ENCODE measurements at regions not wholly inside any gene's neighbourhood (a gene's known extent, or its start where the extent isn't known, plus 50 kb on each side); places are given as distances from the start of the nearest gene placed in this dataset.

GRCh38 chr13:63540061-63540460, 2124.4 kb upstream of the PCDH20 start:
- Histone ChIP-seq H3K4me1 (ENCODE audit: control insufficient read depth, insufficient read depth, low read length) (no peaks in the 10 kb centered on the region), H3K4me2 (ENCODE audit: low read length) (no peak overlapping the region), H3K36me3 (ENCODE audit: insufficient read depth, low read length) (no peaks in the 10 kb centered on the region), H3K9me3 (replicated peaks; ENCODE audit: low read length) (no peaks in the 10 kb centered on the region), H3K4me3 (ENCODE audit: low read length) (no peak overlapping the region), H3K27me3 (ENCODE audit: control insufficient read depth, insufficient read depth, low read length) (no peaks in the 10 kb centered on the region), H3K9ac (ENCODE audit: low read depth, low read length) (no peak overlapping the region)

- no peak overlapping the region for H3K9ac ChIP-seq (ENCODE audit: low read depth, low read length)
- no peaks in the 10 kb centered on the region for H3K4me1 ChIP-seq (ENCODE audit: control insufficient read depth, insufficient read depth, low read length)
- H3K9me3 ChIP-seq (replicated peaks; ENCODE audit: low read length): no peaks in the 10 kb centered on the region
- no peaks in the 10 kb centered on the region for H3K27me3 ChIP-seq (ENCODE audit: control insufficient read depth, insufficient read depth, low read length)
- no peak overlapping the region for H3K4me3 ChIP-seq (ENCODE audit: low read length)
- no peak overlapping the region for H3K4me2 ChIP-seq (ENCODE audit: low read length)
- H3K36me3 ChIP-seq (ENCODE audit: insufficient read depth, low read length): no peaks in the 10 kb centered on the region
Observed at GRCh38 chr13:63517371-63517770, 2101.7 kb upstream of the PCDH20 start.

DNA sequence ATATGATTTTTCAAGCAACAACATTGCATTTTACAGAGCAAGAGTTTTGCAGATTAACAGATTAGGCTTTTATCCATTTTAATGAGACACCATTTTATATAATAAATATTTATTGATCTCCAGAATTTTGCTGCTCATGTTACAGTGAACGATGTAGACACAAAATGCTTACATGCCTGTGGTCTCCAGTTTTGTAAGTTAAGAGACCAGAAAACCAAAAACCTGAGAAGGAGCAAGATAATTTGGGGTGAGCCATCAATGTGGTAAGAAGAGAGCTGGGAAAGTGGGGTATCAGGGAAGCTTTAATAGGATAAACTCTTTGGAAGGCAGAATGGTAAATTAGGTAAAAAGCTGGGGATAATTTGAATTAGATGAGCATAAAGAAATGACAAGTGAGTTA, 2100.5 kb upstream of the PCDH20 start:
- H3K9ac ChIP-seq (ENCODE audit: low read depth, low read length): no peak overlapping the region
- no peak overlapping the region for H3K4me2 ChIP-seq (ENCODE audit: low read length)
- H3K4me3 ChIP-seq (ENCODE audit: low read length): no peak overlapping the region
- no peaks in the 10 kb centered on the region for H3K9me3 ChIP-seq (replicated peaks; ENCODE audit: low read length)
- H3K27me3 ChIP-seq (ENCODE audit: control insufficient read depth, insufficient read depth, low read length): no peaks in the 10 kb centered on the region
- no peaks in the 10 kb centered on the region for H3K36me3 ChIP-seq (ENCODE audit: insufficient read depth, low read length)
- no peaks in the 10 kb centered on the region for H3K4me1 ChIP-seq (ENCODE audit: control insufficient read depth, insufficient read depth, low read length)

DNA sequence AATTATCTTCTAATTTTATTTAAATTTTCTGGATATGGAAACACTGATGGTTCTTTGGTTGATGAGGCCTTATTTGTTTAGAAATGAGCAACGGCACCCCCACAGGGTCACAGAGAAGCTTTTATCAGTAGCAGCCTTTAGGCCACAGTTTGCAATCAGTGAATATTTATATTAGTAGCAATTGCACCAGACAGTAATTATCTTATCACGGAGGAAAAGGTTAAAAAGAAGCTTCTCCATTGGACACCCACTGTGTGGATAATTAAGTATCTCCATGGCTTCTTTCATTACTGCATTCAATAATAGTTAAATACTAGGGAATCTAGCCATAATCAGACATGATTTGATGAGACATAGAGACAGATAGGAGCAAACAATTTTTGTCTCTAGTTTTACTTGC, 2099.2 kb upstream of the PCDH20 start:
- Histone ChIP-seq H3K9me3 (replicated peaks; ENCODE audit: low read length) (no peaks in the 10 kb centered on the region), H3K36me3 (ENCODE audit: insufficient read depth, low read length) (no peaks in the 10 kb centered on the region), H3K4me2 (ENCODE audit: low read length) (no peak overlapping the region), H3K27me3 (ENCODE audit: control insufficient read depth, insufficient read depth, low read length) (no peaks in the 10 kb centered on the region), H3K9ac (ENCODE audit: low read depth, low read length) (no peak overlapping the region), H3K4me3 (ENCODE audit: low read length) (no peak overlapping the region), H3K4me1 (ENCODE audit: control insufficient read depth, insufficient read depth, low read length) (no peaks in the 10 kb centered on the region)

GRCh38 chr13:63512095-63512494, 2096.4 kb upstream of the PCDH20 start:
- no peaks in the 10 kb centered on the region for H3K36me3 ChIP-seq (ENCODE audit: insufficient read depth, low read length)
- H3K4me2 ChIP-seq (ENCODE audit: low read length): no peak overlapping the region
- no peaks in the 10 kb centered on the region for H3K9me3 ChIP-seq (replicated peaks; ENCODE audit: low read length)
- H3K9ac ChIP-seq (ENCODE audit: low read depth, low read length): no peak overlapping the region
- no peak overlapping the region for H3K4me3 ChIP-seq (ENCODE audit: low read length)
- no peaks in the 10 kb centered on the region for H3K27me3 ChIP-seq (ENCODE audit: control insufficient read depth, insufficient read depth, low read length)
- no peaks in the 10 kb centered on the region for H3K4me1 ChIP-seq (ENCODE audit: control insufficient read depth, insufficient read depth, low read length)

- H3K4me3 ChIP-seq (ENCODE audit: low read length): no peak overlapping the region
- H3K9ac ChIP-seq (ENCODE audit: low read depth, low read length): no peak overlapping the region
- no peaks in the 10 kb centered on the region for H3K36me3 ChIP-seq (ENCODE audit: insufficient read depth, low read length)
- no peaks in the 10 kb centered on the region for H3K9me3 ChIP-seq (replicated peaks; ENCODE audit: low read length)
- no peaks in the 10 kb centered on the region for H3K4me1 ChIP-seq (ENCODE audit: control insufficient read depth, insufficient read depth, low read length)
- no peak overlapping the region for H3K4me2 ChIP-seq (ENCODE audit: low read length)
- no peaks in the 10 kb centered on the region for H3K27me3 ChIP-seq (ENCODE audit: control insufficient read depth, insufficient read depth, low read length)
Observed at GRCh38 chr13:63501702-63502101, 2086.1 kb upstream of the PCDH20 start.

DNA sequence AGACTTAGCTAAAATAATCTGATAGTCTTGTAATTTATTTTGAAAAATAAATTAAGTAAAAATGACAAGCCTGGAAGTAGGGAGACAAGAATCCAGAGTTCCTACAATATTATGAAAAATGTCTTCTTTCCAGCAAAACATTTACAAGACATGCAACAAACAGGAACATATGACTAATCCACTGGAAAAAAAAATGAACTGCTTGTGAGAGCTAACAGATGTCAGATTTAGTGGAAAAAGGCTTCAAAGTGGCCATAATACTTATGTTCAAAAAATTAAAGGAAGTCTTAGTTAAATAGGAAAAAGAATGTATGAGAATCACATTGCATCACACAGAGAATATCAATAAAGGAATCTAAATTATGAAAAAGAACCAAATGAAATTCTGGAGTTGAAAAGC, 2082.0 kb upstream of the PCDH20 start:
- no peaks in the 10 kb centered on the region for H3K4me1 ChIP-seq (ENCODE audit: control insufficient read depth, insufficient read depth, low read length)
- no peaks in the 10 kb centered on the region for H3K36me3 ChIP-seq (ENCODE audit: insufficient read depth, low read length)
- no peak overlapping the region for H3K4me3 ChIP-seq (ENCODE audit: low read length)
- no peak overlapping the region for H3K4me2 ChIP-seq (ENCODE audit: low read length)
- H3K9me3 ChIP-seq (replicated peaks; ENCODE audit: low read length): no peaks in the 10 kb centered on the region
- H3K9ac ChIP-seq (ENCODE audit: low read depth, low read length): no peak overlapping the region
- H3K27me3 ChIP-seq (ENCODE audit: control insufficient read depth, insufficient read depth, low read length): no peaks in the 10 kb centered on the region

GRCh38 chr13:63492604-63493003, 2077.0 kb upstream of the PCDH20 start:
- Histone ChIP-seq H3K9me3 (replicated peaks; ENCODE audit: low read length) (no peaks in the 10 kb centered on the region), H3K9ac (ENCODE audit: low read depth, low read length) (no peak overlapping the region), H3K27me3 (ENCODE audit: control insufficient read depth, insufficient read depth, low read length) (no peaks in the 10 kb centered on the region), H3K4me3 (ENCODE audit: low read length) (no peak overlapping the region), H3K4me2 (ENCODE audit: low read length) (no peak overlapping the region), H3K36me3 (ENCODE audit: insufficient read depth, low read length) (no peaks in the 10 kb centered on the region), H3K4me1 (ENCODE audit: control insufficient read depth, insufficient read depth, low read length) (no peaks in the 10 kb centered on the region)

GRCh38 chr13:63490149-63490548, 2074.5 kb upstream of the PCDH20 start:
- H3K9me3 ChIP-seq (replicated peaks; ENCODE audit: low read length): no peaks in the 10 kb centered on the region
- no peaks in the 10 kb centered on the region for H3K27me3 ChIP-seq (ENCODE audit: control insufficient read depth, insufficient read depth, low read length)
- no peaks in the 10 kb centered on the region for H3K36me3 ChIP-seq (ENCODE audit: insufficient read depth, low read length)
- no peak overlapping the region for H3K4me3 ChIP-seq (ENCODE audit: low read length)
- H3K4me1 ChIP-seq (ENCODE audit: control insufficient read depth, insufficient read depth, low read length): no peaks in the 10 kb centered on the region
- H3K4me2 ChIP-seq (ENCODE audit: low read length): no peak overlapping the region
- H3K9ac ChIP-seq (ENCODE audit: low read depth, low read length): no peak overlapping the region

DNA sequence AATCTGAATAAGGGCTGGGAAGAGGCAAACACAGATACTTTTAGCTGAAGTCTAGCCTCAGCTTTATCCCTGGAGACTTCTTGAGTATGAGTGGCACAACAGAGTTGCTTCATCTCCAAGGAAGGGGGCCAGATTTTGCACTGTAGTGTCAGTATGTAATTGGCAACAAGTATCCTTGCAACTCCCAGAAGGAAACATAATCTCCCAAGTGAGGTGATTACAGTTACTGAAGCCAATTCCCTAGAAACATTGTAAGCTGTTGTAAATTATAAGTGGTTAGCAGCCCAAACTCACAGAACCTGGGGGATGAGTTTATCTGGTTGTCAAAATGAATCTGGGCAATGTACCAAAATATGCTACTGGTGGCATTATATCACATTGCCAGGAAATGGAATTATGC, 2065.7 kb upstream of the PCDH20 start:
- Histone ChIP-seq H3K9ac (ENCODE audit: low read depth, low read length) (no peak overlapping the region), H3K4me1 (ENCODE audit: control insufficient read depth, insufficient read depth, low read length) (no peaks in the 10 kb centered on the region), H3K4me3 (ENCODE audit: low read length) (no peak overlapping the region), H3K9me3 (replicated peaks; ENCODE audit: low read length) (no peaks in the 10 kb centered on the region), H3K27me3 (ENCODE audit: control insufficient read depth, insufficient read depth, low read length) (no peaks in the 10 kb centered on the region), H3K36me3 (ENCODE audit: insufficient read depth, low read length) (no peaks in the 10 kb centered on the region), H3K4me2 (ENCODE audit: low read length) (no peak overlapping the region)

DNA sequence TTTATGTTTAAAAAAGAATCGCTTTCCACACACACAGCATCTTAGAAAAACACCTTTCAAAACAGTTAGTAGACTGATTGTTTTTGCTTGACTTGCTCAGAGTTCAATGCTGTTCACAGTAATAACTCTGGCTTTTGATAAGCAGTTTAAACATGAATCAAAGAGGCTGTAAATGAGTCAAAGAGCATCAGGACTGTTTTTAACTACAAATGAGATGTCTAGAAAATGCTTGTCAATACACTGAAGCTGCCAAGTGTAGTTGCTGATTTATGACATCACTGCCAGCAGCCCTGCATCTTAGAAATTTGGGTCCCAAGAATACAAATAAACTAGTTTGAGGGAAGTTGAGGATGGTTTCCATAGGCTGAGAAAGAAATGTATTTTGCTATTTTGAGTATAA, 2057.1 kb upstream of the PCDH20 start:
- Histone ChIP-seq H3K4me3 (ENCODE audit: low read length) (no peak overlapping the region), H3K4me2 (ENCODE audit: low read length) (no peak overlapping the region), H3K27me3 (ENCODE audit: control insufficient read depth, insufficient read depth, low read length) (no peaks in the 10 kb centered on the region), H3K9ac (ENCODE audit: low read depth, low read length) (no peak overlapping the region), H3K4me1 (ENCODE audit: control insufficient read depth, insufficient read depth, low read length) (no peaks in the 10 kb centered on the region), H3K9me3 (replicated peaks; ENCODE audit: low read length) (no peaks in the 10 kb centered on the region), H3K36me3 (ENCODE audit: insufficient read depth, low read length) (no peaks in the 10 kb centered on the region)

GRCh38 chr13:63463782-63464610, 2048.3 kb upstream of the PCDH20 start:
- Histone ChIP-seq H3K4me1 (ENCODE audit: control insufficient read depth, insufficient read depth, low read length) (no peaks in the 10 kb centered on the region), H3K36me3 (ENCODE audit: insufficient read depth, low read length) (no peaks in the 10 kb centered on the region), H3K27me3 (ENCODE audit: control insufficient read depth, insufficient read depth, low read length) (no peaks in the 10 kb centered on the region), H3K4me3 (ENCODE audit: low read length) (no peak overlapping the region), H3K9me3 (replicated peaks; ENCODE audit: low read length) (no peaks in the 10 kb centered on the region), H3K9ac (ENCODE audit: low read depth, low read length) (no peak overlapping the region), H3K4me2 (ENCODE audit: low read length) (no peak overlapping the region)

Data from skeletal muscle satellite cell (primary cell).